RWPE1 (cell line): ENCODE measurements at regions not wholly inside any gene's neighbourhood (a gene's known extent, or its start where the extent isn't known, plus 50 kb on each side); places are given as distances from the start of the nearest gene placed in this dataset.
"Not testable (repeated sequence)": the region's sequence is repeated elsewhere in the genome, so short reads cannot be mapped to it uniquely, and the experiment has no call there.

Experiments used
- CTCF ChIA-PET: fragments of 350-600 bp; sonication (Branson Sonifier 250); formaldehyde crosslinking; extraction: SDS; loops from one replicate; lab custom pipeline; 2021; lab: Yijun Ruan, JAX
- POLR2A ChIA-PET: fragments of 400-600 bp; formaldehyde crosslinking; extraction: SDS; loops from one replicate; lab custom pipeline; 2020; ENCODE audit warnings: antibody characterized with exemption; ENCODE audit not compliant: low non-redundant PET; lab: Yijun Ruan, JAX
- DNase-seq: peaks from one replicate; pipeline ENCODE4 v3.0.0; 2012; ENCODE audit warnings: low spot score
- H3K27ac ChIP-seq: fragments of 450-650 bp; 2 replicates; pipeline ENCODE4 v1.5.1; 2017
- TF ChIP-seq, protein P1 (sequence below): fragments of 450-650 bp; conservative IDR thresholded peaks from 2 replicates; pipeline ENCODE4 v1.5.1; 2017; ENCODE audit warnings: low read depth, mild to moderate bottlenecking

DNA sequence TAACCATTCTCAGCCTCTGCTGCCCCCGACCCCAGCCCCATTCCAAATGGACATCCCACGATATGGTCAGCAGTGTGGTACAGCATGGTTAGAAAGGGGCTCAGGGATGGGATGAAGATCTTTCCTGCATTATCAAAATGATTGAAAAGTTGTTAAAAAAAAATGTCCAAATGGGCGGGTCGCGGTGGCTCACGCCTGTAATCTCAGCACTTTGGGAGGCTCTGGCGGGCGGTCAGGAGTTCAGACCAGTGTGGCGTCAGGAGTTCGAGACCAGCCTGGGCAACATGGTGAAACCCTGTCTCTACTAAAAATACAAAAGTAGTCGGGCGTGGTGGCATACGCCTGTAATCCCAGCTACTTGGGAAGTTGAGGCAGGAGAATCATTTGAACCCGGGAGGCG, 54.3 kb upstream of the ZNF254 start:
- TF ChIP-seq, protein P1, sequence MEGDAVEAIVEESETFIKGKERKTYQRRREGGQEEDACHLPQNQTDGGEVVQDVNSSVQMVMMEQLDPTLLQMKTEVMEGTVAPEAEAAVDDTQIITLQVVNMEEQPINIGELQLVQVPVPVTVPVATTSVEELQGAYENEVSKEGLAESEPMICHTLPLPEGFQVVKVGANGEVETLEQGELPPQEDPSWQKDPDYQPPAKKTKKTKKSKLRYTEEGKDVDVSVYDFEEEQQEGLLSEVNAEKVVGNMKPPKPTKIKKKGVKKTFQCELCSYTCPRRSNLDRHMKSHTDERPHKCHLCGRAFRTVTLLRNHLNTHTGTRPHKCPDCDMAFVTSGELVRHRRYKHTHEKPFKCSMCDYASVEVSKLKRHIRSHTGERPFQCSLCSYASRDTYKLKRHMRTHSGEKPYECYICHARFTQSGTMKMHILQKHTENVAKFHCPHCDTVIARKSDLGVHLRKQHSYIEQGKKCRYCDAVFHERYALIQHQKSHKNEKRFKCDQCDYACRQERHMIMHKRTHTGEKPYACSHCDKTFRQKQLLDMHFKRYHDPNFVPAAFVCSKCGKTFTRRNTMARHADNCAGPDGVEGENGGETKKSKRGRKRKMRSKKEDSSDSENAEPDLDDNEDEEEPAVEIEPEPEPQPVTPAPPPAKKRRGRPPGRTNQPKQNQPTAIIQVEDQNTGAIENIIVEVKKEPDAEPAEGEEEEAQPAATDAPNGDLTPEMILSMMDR = no peak
- H3K27ac ChIP-seq = peak overlapping the region; percentile 98

DNA sequence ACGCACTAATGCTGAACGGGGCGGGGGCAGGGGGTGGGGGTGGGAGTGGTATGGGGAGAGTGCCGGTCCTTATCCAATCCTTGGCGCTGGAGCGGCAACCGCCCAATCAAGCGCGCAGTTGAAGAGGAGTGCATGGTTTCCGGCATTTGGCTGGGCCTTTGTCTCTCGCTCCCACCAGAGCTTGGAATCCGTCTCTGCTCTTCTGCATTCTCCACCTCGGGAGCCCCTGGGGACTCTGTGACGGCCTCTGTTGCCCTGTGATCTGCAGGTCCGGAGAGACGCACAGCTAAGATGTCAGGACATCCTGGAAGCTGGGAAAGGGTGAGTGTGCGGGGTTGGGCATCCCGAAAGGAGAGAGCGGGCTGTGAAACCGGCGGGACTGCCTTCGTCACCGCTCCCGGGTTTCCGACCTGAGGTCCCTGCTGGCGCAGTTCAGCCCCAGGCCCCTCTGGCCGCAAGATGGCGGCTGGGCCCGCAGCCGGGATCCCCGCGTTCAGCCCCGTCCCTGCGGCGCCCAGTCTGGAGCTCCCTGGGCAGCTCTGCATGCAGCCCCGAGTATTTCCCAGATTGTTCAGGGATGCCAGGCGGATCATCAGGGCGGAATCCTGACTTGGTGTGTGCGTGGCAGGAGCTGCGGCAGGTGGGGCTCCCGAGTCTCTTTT, 53.6 kb upstream of the ZNF254 start:
- peak overlapping the region; percentile 98 for H3K27ac ChIP-seq
- ChIA-PET POLR2A (interaction anchor here (0.6 to 1.0 kb wide), 3 partner anchors 15 to 119 kb away, joined by 3 to 4 read pairs (median 3); partner anchors contain the start of gene ZNF726), CTCF (interaction anchor here (0.6 to 0.7 kb wide), 3 partner anchors 27 to 642 kb away, joined by 3 to 4 read pairs (median 3); no protein-coding TSS in a partner anchor)
- DNase-seq = peak; percentile 97
- TF ChIP-seq, protein P1 = no peak

More for the DNA sequence above, 54.3 kb upstream of the ZNF254 start:
- POLR2A ChIA-PET = no interaction called here
- CTCF ChIA-PET = no interaction called here
- DNase-seq = no peak

DNA sequence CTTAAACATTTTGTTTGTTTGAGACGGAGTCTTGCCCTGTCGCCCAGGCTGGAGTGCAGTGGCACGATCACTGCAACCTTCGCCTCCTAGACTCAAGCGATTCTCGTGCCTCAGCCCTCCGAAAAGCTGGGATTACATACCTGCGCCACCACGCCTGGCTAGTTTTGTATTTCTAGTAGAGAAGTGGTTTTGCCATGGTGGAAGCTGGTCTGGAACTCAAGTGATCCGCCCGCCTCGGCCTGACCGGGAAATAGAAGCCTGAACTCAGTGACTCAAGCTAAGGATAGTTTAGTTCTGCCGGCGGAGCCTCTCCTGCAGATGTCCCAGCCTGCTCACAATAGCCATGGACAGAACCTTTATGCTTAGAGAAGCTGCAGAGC, 53.0 kb upstream of the ZNF254 start:
- peak; percentile 47 for DNase-seq
- H3K27ac ChIP-seq = peak overlapping the region; percentile 98
- ChIA-PET POLR2A (interaction anchor here (0.6 to 1.0 kb wide), 4 partner anchors 11 to 119 kb away, joined by 3 to 6 read pairs (median 4); partner anchors contain the start of gene ZNF726), CTCF (interaction anchor here (0.7 kb wide), 2 partner anchors 370 to 642 kb away, joined by 3 read pairs; no protein-coding TSS in a partner anchor)
- TF ChIP-seq, protein P1 = no peak

DNA sequence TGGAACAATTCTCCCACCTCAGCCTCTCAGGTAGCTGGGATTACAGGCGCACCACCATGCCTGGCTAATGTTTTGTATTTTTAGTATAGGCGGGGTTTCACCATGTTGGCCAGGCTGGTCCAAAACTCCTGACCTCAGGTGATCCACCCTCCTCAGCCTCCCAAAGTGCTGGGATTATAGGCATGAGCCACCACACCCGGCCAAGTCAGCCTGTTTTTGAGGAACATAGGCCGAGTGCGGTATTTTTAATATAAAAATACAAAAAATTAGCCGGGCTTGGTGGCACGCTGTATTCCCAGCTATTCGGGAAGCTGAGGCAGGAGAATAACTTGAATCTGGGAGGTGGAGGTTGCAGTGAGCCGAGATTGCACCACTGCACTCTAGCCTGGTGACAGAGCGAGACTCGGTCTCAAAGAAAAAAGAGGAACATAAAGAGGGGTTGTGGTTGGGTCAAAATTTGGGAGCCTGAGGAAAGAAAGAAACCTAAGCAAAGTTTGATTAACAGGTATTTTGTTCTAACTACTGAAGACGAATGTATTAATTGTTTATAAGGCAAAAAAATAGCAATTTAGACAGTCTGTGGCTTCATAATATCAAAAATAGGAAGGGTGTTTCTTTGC, 51.6 kb upstream of the ZNF254 start:
- DNase-seq, POLR2A ChIA-PET: not testable (repeated sequence)
- H3K27ac ChIP-seq = peak overlapping the region; percentile 98
- CTCF ChIA-PET = interaction anchor here (0.7 kb wide), 1 partner anchor 46 kb away, joined by 3 read pairs; no protein-coding TSS in a partner anchor
